ENCODE measurements at regions not wholly inside any gene's neighbourhood (a gene's known extent, or its start where the extent isn't known, plus 50 kb on each side); places are given as distances from the start of the nearest gene placed in this dataset.
A peak's percentile ranks its signal among the peaks of the same experiment; 100 is the strongest.

DNA sequence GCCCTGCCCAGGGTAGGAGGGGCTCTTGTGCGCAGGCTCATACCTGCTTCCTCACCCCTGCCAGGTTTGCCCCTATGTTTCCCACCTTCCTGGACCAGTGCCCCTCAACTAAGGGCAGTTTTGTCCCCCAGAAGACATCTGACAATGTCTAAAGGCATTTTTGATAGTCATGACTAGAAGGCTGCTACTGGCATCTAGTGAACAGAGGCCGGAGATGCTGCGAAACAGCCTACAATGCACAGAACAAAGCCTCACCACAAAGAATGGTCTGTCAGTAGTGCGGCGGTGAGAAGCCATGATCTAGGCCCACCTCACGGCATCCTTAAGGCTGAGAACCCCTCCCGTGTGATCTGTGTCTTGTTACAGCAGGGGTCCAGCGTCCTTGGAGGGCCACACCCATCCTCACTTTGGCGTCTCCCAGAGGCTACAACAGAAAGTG is 96.0 kb downstream of the TMEM17 start:
- Histone ChIP-seq H3K9me3 (no peaks in the 10 kb centered on the region), H3K4me3 (no peak overlapping the region), H3K27me3 (no peaks in the 10 kb centered on the region), H3K36me3 (no peaks in the 10 kb centered on the region), H3K27ac (peak overlapping the region in 6 of 12 donors; percentile 11 to 84 (median 78)), H3K4me1 (peaks cover 5 to 47% (median 34%) of the 10 kb centered on the region in 12 donors)
- TF ChIP-seq POLR2A (IDR thresholded peaks at IDR 0.05), result no peak
- TF ChIP-seq, protein P1, sequence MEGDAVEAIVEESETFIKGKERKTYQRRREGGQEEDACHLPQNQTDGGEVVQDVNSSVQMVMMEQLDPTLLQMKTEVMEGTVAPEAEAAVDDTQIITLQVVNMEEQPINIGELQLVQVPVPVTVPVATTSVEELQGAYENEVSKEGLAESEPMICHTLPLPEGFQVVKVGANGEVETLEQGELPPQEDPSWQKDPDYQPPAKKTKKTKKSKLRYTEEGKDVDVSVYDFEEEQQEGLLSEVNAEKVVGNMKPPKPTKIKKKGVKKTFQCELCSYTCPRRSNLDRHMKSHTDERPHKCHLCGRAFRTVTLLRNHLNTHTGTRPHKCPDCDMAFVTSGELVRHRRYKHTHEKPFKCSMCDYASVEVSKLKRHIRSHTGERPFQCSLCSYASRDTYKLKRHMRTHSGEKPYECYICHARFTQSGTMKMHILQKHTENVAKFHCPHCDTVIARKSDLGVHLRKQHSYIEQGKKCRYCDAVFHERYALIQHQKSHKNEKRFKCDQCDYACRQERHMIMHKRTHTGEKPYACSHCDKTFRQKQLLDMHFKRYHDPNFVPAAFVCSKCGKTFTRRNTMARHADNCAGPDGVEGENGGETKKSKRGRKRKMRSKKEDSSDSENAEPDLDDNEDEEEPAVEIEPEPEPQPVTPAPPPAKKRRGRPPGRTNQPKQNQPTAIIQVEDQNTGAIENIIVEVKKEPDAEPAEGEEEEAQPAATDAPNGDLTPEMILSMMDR (IDR thresholded peaks at IDR 0.05), result peak in 9 of 12 donors; percentile 21 to 61 (median 37)
- whole genome bisulfite sequencing, 4 donors, result 72 to 82% (median 80%) methylated on average over 9 of the region's 9 CpGs
- intact Hi-C loops (cut with DNase I), result loop anchor here (1.0 to 10.0 kb wide), 14 partner anchors 113 to 493 kb away; partner anchors contain the start of gene B3GNT2 (in 5 of the 10)
- peak in 3 of 4 donors; percentile 24 to 34 (median 33) for ATAC-seq
- no peak for DNase-seq

DNA sequence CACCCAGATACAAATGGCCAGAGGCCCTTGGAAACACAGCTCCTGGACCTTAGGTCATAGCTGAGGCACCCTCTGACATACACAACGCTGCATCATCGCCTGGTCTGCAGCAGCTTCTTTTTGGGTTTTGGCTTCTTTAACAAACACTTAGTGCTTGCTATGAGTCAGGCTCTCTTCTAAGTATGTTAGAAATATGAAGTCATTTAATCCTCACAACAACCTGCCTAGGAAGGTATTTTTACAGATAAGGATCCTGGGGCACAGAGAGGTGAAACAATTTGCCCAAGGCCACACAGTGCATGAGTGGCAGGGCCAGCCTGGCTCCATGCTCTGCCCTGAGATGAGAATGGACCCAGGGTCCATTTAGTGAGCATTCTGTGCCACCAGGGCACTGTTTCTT is 96.6 kb downstream of the TMEM17 start:
- Histone ChIP-seq H3K4me3 (no peak overlapping the region), H3K27me3 (no peaks in the 10 kb centered on the region), H3K4me1 (peaks cover 5 to 47% (median 34%) of the 10 kb centered on the region in 12 donors), H3K27ac (peak overlapping the region in 5 of 12 donors; percentile 11 to 84 (median 74)), H3K9me3 (no peaks in the 10 kb centered on the region), H3K36me3 (no peaks in the 10 kb centered on the region)
- ATAC-seq, result no peak
- intact Hi-C loops (cut with DNase I), result loop anchor here in 5 of 10 donors (2.0 to 10.0 kb wide), 5 partner anchors 67 to 415 kb away; partner anchors contain the start of gene B3GNT2 (in 3 of the 5)
- TF ChIP-seq, protein P1 (IDR thresholded peaks at IDR 0.05), result no peak
- TF ChIP-seq POLR2A (IDR thresholded peaks at IDR 0.05), result no peak
- no peak for DNase-seq
- 91 to 100% (median 93%) methylated on average over 2 of the region's 2 CpGs for WGBS, 4 donors

DNA sequence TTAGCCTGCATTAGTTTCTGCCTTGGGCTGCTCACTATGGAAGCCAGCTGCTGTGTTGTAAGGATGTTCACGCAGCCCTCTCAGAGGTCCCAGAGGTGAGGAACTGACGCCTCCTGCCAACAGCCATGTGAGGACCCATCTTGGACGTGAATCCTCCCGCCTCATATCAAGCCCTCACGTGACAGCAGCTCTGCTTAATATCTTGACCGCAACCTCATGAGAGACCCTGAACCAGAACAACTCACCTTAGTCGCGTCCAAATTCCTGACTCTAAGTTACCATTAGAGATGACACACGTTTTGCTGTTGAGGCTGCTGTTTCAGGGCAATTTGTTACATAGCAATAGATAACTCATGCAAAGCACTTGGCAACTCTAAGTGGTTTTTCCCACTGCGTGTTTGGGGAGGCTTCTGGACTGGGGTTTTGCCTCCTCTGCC is 97.7 kb downstream of the TMEM17 start:
- ATAC-seq (peak in 1 of 4 donors; percentile 16), DNase-seq (peak in 1 of 5 donors; percentile 46)
- WGBS, 4 donors, result 40 to 66% (median 57%) methylated on average over 10 of the region's 10 CpGs
- H3K27me3 ChIP-seq, result no peaks in the 10 kb centered on the region
- intact Hi-C loops (cut with DNase I), result loop anchor here in 5 of 10 donors (2.0 to 10.0 kb wide), 5 partner anchors 66 to 413 kb away; partner anchors contain the start of gene B3GNT2 (in 3 of the 5)
- TF ChIP-seq, protein P1 (IDR thresholded peaks at IDR 0.05), result no peak
- TF ChIP-seq POLR2A (IDR thresholded peaks at IDR 0.05), result no peak
- no peak overlapping the region for H3K27ac ChIP-seq
- peaks cover 5 to 48% (median 34%) of the 10 kb centered on the region in 12 donors for H3K4me1 ChIP-seq
- H3K9me3 ChIP-seq, result no peaks in the 10 kb centered on the region
- no peaks in the 10 kb centered on the region for H3K36me3 ChIP-seq
- no peak overlapping the region for H3K4me3 ChIP-seq

DNA sequence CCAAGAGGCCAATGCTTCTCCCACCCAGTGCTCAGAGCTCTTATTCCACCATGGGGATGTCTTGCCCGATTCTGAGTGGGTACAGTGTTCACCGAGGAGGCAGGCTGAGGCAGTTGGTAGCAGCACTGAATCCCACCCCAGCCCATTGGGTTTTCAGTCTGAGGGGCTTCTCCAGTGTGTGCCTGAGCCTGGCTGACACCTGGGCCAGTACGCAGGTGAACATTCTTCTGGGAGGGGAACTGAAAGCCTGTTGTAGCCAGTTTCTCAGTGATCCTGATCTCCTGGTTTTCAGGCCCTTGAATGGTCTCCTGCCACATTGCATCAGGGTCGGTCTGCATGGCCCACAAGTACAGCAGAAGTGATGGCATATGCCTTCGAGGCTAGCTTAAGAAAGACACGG is 98.2 kb downstream of the TMEM17 start:
- Histone ChIP-seq H3K4me3 (no peak overlapping the region), H3K27ac (no peak overlapping the region), H3K9me3 (no peaks in the 10 kb centered on the region), H3K27me3 (no peaks in the 10 kb centered on the region), H3K4me1 (peaks cover 5 to 48% (median 34%) of the 10 kb centered on the region in 12 donors), H3K36me3 (no peaks in the 10 kb centered on the region)
- WGBS, 4 donors, result 66 to 92% (median 77%) methylated on average over 5 to 6 of the region's 6 CpGs
- DNase-seq, result no peak
- intact Hi-C loops (cut with DNase I), result loop anchor here in 6 of 10 donors (1.0 to 10.0 kb wide), 6 partner anchors 66 to 414 kb away; partner anchors contain the start of gene B3GNT2 (in 3 of the 6)
- no peak for ATAC-seq
- no peak for TF ChIP-seq POLR2A (IDR thresholded peaks at IDR 0.05)
- TF ChIP-seq, protein P1 (IDR thresholded peaks at IDR 0.05), result no peak
